ENCODE measurements at regions not wholly inside any gene's neighbourhood (a gene's known extent, or its start where the extent isn't known, plus 50 kb on each side); places are given as distances from the start of the nearest gene placed in this dataset.
A peak's percentile ranks its signal among the peaks of the same experiment; 100 is the strongest.

DNA sequence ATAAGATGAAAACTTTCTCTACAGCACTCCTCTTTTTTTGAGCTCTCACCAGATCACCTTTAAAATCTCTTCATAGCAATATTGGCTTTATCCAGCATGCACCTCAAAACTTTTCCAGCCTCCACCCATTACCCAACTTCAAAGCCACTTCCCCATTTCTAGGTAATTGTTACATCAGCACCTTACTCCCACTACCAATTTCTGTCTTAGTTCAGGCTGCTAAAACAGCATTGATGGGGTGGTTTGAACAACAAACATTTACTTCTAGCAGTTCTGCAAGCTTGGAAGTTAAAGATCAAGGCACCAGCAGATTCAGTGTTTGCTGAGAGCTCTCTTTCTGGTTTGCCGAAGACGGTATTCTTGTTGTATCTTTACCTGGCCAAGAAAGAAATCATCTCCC, 114.0 kb upstream of the SLC39A10 start:
- Mint-ChIP-seq H3K4me1 (peaks cover 25% of the 10 kb centered on the region), H3K27me3 (no peaks in the 10 kb centered on the region), H3K4me3 (no peak overlapping the region), H3K9me3 (ENCODE audit: insufficient read depth) (peaks cover 6% of the 10 kb centered on the region), H3K27ac (peak overlapping the region; percentile 47)
- Histone ChIP-seq H3K4me3 (ENCODE audit: control extremely low read depth in 1 of 5, extremely low read depth in 1 of 5, insufficient read depth in 1 of 5, low read depth in 2 of 5, low read length in 4 of 5) (no peak overlapping the region), H3K4me1 (ENCODE audit: control insufficient read depth in 2 of 2, insufficient read depth in 2 of 2, low read length in 2 of 2) (peaks cover 18 to 19% of the 10 kb centered on the region in 2 donors), H3K79me2 (ENCODE audit: control insufficient read depth, insufficient read depth, low read length) (no peaks in the 10 kb centered on the region), H3K4me2 (replicated peaks; ENCODE audit: low read depth, low read length, poor library complexity, severe bottlenecking) (no peak overlapping the region), H2AFZ (ENCODE audit: insufficient read depth, low read depth, low read length, poor library complexity, severe bottlenecking) (no peak overlapping the region), H4K20me1 (ENCODE audit: control insufficient read depth, insufficient read depth, low read length, poor library complexity, severe bottlenecking) (no peaks in the 10 kb centered on the region), H3K27me3 (replicated peaks in 1 of 4; ENCODE audit: control extremely low read depth in 1 of 4, control insufficient read depth in 3 of 4, insufficient read depth in 4 of 4, low read length in 3 of 4) (no peaks in the 10 kb centered on the region), H3K9me3 (ENCODE audit: control extremely low read depth in 1 of 3, control insufficient read depth in 2 of 3, insufficient read depth in 1 of 3, low read length in 2 of 3) (peaks cover 0 to 10% (median 0%) of the 10 kb centered on the region in 3 donors), H3K9ac (ENCODE audit: low read length) (no peak overlapping the region), H3K36me3 (replicated peaks in 1 of 2; ENCODE audit: control extremely low read depth in 1 of 2, control insufficient read depth in 1 of 2, extremely low read depth in 1 of 2, insufficient read depth in 2 of 2, low read length in 1 of 2) (no peaks in the 10 kb centered on the region), H3K27ac (ENCODE audit: low read length in 2 of 2) (no peak overlapping the region)
- CTCF ChIA-PET: no interaction called here
- POLR2A ChIA-PET: interaction anchor here (0.6 kb wide), 1 partner anchor 70 kb away, joined by 7 read pairs; no protein-coding TSS in a partner anchor
- WGBS (ENCODE audit: insufficient coverage): 94% methylated on average over 2 of the region's 2 CpGs
- intact Hi-C loops (cut with micrococcal nuclease): no loop called here
- no peak for ATAC-seq (ENCODE audit: low read depth)
- TF ChIP-seq, protein P1, sequence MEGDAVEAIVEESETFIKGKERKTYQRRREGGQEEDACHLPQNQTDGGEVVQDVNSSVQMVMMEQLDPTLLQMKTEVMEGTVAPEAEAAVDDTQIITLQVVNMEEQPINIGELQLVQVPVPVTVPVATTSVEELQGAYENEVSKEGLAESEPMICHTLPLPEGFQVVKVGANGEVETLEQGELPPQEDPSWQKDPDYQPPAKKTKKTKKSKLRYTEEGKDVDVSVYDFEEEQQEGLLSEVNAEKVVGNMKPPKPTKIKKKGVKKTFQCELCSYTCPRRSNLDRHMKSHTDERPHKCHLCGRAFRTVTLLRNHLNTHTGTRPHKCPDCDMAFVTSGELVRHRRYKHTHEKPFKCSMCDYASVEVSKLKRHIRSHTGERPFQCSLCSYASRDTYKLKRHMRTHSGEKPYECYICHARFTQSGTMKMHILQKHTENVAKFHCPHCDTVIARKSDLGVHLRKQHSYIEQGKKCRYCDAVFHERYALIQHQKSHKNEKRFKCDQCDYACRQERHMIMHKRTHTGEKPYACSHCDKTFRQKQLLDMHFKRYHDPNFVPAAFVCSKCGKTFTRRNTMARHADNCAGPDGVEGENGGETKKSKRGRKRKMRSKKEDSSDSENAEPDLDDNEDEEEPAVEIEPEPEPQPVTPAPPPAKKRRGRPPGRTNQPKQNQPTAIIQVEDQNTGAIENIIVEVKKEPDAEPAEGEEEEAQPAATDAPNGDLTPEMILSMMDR (IDR thresholded peaks at IDR 0.05): no peak
- TF ChIP-seq EZH2 (IDR thresholded peaks at IDR 0.05; ENCODE audit: borderline replicate concordance, insufficient read depth, low read depth, low read length, poor library complexity, severe bottlenecking): no peak
- DNase-seq: no peak

DNA sequence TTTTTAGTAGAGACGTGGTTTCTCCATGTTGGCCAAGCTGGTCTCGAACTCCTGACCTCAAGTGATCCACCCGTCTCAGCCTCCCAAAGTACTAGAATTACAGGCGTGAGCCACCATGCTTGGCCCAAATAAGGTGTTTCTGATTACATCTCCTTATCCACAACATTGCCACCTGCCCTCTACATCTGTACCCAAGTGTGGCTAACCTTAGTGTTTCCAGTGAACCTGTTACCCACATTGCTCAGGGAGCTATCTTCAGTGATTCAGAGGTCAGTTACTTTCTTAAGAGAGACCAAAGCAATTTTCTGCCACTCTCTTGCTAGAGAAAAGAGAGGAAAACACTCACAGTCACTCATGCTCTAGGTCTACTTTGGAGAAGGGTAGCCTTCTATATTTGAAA, 115.0 kb upstream of the SLC39A10 start:
- Histone ChIP-seq H3K4me3 (ENCODE audit: control extremely low read depth in 1 of 5, extremely low read depth in 1 of 5, insufficient read depth in 1 of 5, low read depth in 2 of 5, low read length in 4 of 5) (no peak overlapping the region), H4K20me1 (ENCODE audit: control insufficient read depth, insufficient read depth, low read length, poor library complexity, severe bottlenecking) (no peaks in the 10 kb centered on the region), H3K4me1 (ENCODE audit: control insufficient read depth in 2 of 2, insufficient read depth in 2 of 2, low read length in 2 of 2) (peaks cover 22 to 23% of the 10 kb centered on the region in 2 donors), H3K27ac (ENCODE audit: low read length in 2 of 2) (no peak overlapping the region), H3K9me3 (ENCODE audit: control extremely low read depth in 1 of 3, control insufficient read depth in 2 of 3, insufficient read depth in 1 of 3, low read length in 2 of 3) (peaks cover 0 to 7% (median 0%) of the 10 kb centered on the region in 3 donors), H3K27me3 (replicated peaks in 1 of 4; ENCODE audit: control extremely low read depth in 1 of 4, control insufficient read depth in 3 of 4, insufficient read depth in 4 of 4, low read length in 3 of 4) (no peaks in the 10 kb centered on the region), H2AFZ (ENCODE audit: insufficient read depth, low read depth, low read length, poor library complexity, severe bottlenecking) (no peak overlapping the region), H3K36me3 (replicated peaks in 1 of 2; ENCODE audit: control extremely low read depth in 1 of 2, control insufficient read depth in 1 of 2, extremely low read depth in 1 of 2, insufficient read depth in 2 of 2, low read length in 1 of 2) (no peaks in the 10 kb centered on the region), H3K9ac (ENCODE audit: low read length) (no peak overlapping the region), H3K4me2 (replicated peaks; ENCODE audit: low read depth, low read length, poor library complexity, severe bottlenecking) (no peak overlapping the region), H3K79me2 (ENCODE audit: control insufficient read depth, insufficient read depth, low read length) (no peaks in the 10 kb centered on the region)
- ATAC-seq (ENCODE audit: low read depth) (no peak), DNase-seq (no peak)
- ChIA-PET CTCF (interaction anchor here (1.2 to 1.9 kb wide), 3 partner anchors 10 to 118 kb away, joined by 3 to 7 read pairs (median 6); no protein-coding TSS in a partner anchor), POLR2A (no interaction called here)
- peaks cover 31% of the 10 kb centered on the region for H3K4me1 Mint-ChIP-seq
- intact Hi-C loops (cut with micrococcal nuclease): no loop called here
- no peak overlapping the region for H3K4me3 Mint-ChIP-seq
- H3K27me3 Mint-ChIP-seq: no peaks in the 10 kb centered on the region
- no peak for TF ChIP-seq EZH2 (IDR thresholded peaks at IDR 0.05; ENCODE audit: borderline replicate concordance, insufficient read depth, low read depth, low read length, poor library complexity, severe bottlenecking)
- no peak overlapping the region for H3K27ac Mint-ChIP-seq
- H3K9me3 Mint-ChIP-seq (ENCODE audit: insufficient read depth): peaks cover 5% of the 10 kb centered on the region
- WGBS (ENCODE audit: insufficient coverage): 90% methylated on average over 4 of the region's 4 CpGs

All from B cell (primary cell).